H1 (cell line): ENCODE measurements at regions not wholly inside any gene's neighbourhood (a gene's known extent, or its start where the extent isn't known, plus 50 kb on each side); places are given as distances from the start of the nearest gene placed in this dataset.

Source experiments
- CTCF ChIA-PET: fragments of 300-600 bp; sonication (Branson Sonifier 250); formaldehyde crosslinking; loops from one replicate; lab custom pipeline; 2021; ENCODE audit not compliant: partially characterized antibody; lab: Charles Lee
- POLR2A ChIA-PET: fragments of 300-600 bp; sonication (Branson Sonifier 250); formaldehyde crosslinking; loops from one replicate; lab custom pipeline; 2021; ENCODE audit warnings: inconsistent platforms; ENCODE audit not compliant: partially characterized antibody; lab: Charles Lee
- DNase-seq, 2 experiments: peaks; one replicate each; pipeline versions ENCODE4 v3.0.0 to v3.0.0-alpha.2; 2010 to 2022; ENCODE audit warnings: low spot score in 2 of 2, low read depth in 1 of 2, mixed read lengths in 1 of 2
- FAIRE-seq: peaks from 2 replicates; lab custom pipeline; 2011; peaks lifted over from hg19 to GRCh38; lab: Jason Lieb, UNC
- H2AFZ ChIP-seq: 2 replicates; pipeline ENCODE4 v1.8.1; 2012; ENCODE audit warnings: low read length, inconsistent platforms
- H2AK5ac ChIP-seq: 2 replicates; pipeline ENCODE4 v1.6.1; 2013; ENCODE audit warnings: low read depth, low read length
- H2BK120ac ChIP-seq: replicated peaks from 2 replicates; pipeline ENCODE3; 2013; ENCODE audit warnings: low read depth, low read length, inconsistent platforms
- H2BK12ac ChIP-seq: 2 replicates; pipeline ENCODE4 v1.6.1; 2013; ENCODE audit warnings: low read depth, low read length
- H2BK15ac ChIP-seq: 2 replicates; pipeline ENCODE4 v1.6.1; 2013; ENCODE audit warnings: low read length
- H2BK20ac ChIP-seq: 2 replicates; pipeline ENCODE4 v1.6.1; 2013; ENCODE audit warnings: low read length
- H2BK5ac ChIP-seq: 2 replicates; pipeline ENCODE4 v1.6.1; 2013; ENCODE audit warnings: low read depth, low read length
- H3K14ac ChIP-seq: 2 replicates; pipeline ENCODE4 v1.6.1; 2013; ENCODE audit warnings: inconsistent platforms; ENCODE audit not compliant: insufficient read length
- H3K18ac ChIP-seq: 2 replicates; pipeline ENCODE4 v1.6.1; 2013; ENCODE audit warnings: low read length; ENCODE audit errors: extremely low read depth
- H3K23ac ChIP-seq: 2 replicates; pipeline ENCODE4 v1.6.1; 2013; ENCODE audit warnings: inconsistent platforms; ENCODE audit not compliant: insufficient read length
- H3K23me2 ChIP-seq: 2 replicates; pipeline ENCODE4 v1.6.1; 2013; ENCODE audit warnings: low read depth, low read length
- H3K27ac ChIP-seq: 2 replicates; pipeline ENCODE4 v1.6.1; 2011; ENCODE audit warnings: low read depth, low read length, inconsistent platforms
- H3K27me3 ChIP-seq, 4 experiments: replicated peaks in 1 of 4; 1 replicate in 1 of 4; 2 replicates in 3 of 4; pipeline versions ENCODE4 v1.6.1 to v1.8.1; 2011 to 2013; ENCODE audit warnings: low read length in 3 of 4, mild to moderate bottlenecking in 3 of 4, inconsistent platforms in 2 of 4, mixed read lengths in 2 of 4, moderate library complexity in 1 of 4; ENCODE audit not compliant: control insufficient read depth in 3 of 4, insufficient read depth in 3 of 4; ENCODE audit errors: extremely low read depth in 1 of 4
- H3K36me3 ChIP-seq, 4 experiments: 2 replicates each; pipeline versions ENCODE4 v1.6.1 to v1.8.1; 2011 to 2013; ENCODE audit warnings: mild to moderate bottlenecking in 4 of 4, low read length in 3 of 4, moderate library complexity in 2 of 4, control low read depth in 1 of 4, inconsistent platforms in 1 of 4; ENCODE audit not compliant: insufficient read depth in 4 of 4, control insufficient read depth in 2 of 4
- H3K4ac ChIP-seq: replicated peaks from 2 replicates; pipeline ENCODE3; 2013; ENCODE audit warnings: low read length, low read depth, mixed read lengths, inconsistent platforms; ENCODE audit not compliant: insufficient read length
- H3K4me1 ChIP-seq, 4 experiments: replicated peaks in 1 of 4; 1 replicate in 1 of 4; 2 replicates in 3 of 4; pipeline versions ENCODE4 v1.6.1 to v1.8.1; 2011 to 2013; ENCODE audit warnings: low read length in 3 of 4, inconsistent platforms in 2 of 4, mixed read lengths in 1 of 4; ENCODE audit not compliant: insufficient read depth in 4 of 4, control insufficient read depth in 3 of 4
- H3K4me2 ChIP-seq, 2 experiments: 2 replicates each; pipeline versions ENCODE4 v1.6.1 to v1.8.1; 2011 to 2013; ENCODE audit warnings: low read depth in 2 of 2, low read length in 2 of 2, control low read depth in 1 of 2, inconsistent platforms in 1 of 2, mild to moderate bottlenecking in 1 of 2; ENCODE audit not compliant: insufficient read depth in 1 of 2
- H3K4me3 ChIP-seq, 4 experiments: fragments of 200-600, 300-600 bp in 1 of 4; sonication (generic), shearing (Covaris generic), sonication (Bioruptor Twin) in 1 of 4; 2 replicates each; pipeline versions ENCODE4 v1.5.1 to v1.8.1; 2011 to 2016; ENCODE audit warnings: low read length in 4 of 4, low read depth in 3 of 4, control low read depth in 2 of 4, inconsistent platforms in 2 of 4, mild to moderate bottlenecking in 2 of 4, mixed read lengths in 1 of 4, moderate library complexity in 1 of 4; ENCODE audit not compliant: insufficient read depth in 2 of 4; ENCODE audit errors: extremely low read depth in 1 of 4
- H3K56ac ChIP-seq: replicated peaks from 2 replicates; pipeline ENCODE3; 2013; ENCODE audit warnings: low read depth, mild to moderate bottlenecking, mixed read lengths, low read length, inconsistent platforms; ENCODE audit not compliant: insufficient read length
- H3K79me1 ChIP-seq: 2 replicates; pipeline ENCODE4 v1.6.1; 2013; ENCODE audit warnings: low read depth, low read length, control low read depth
- H3K79me2 ChIP-seq, 2 experiments: 2 replicates each; pipeline versions ENCODE4 v1.6.1 to v1.8.1; 2012 to 2013; ENCODE audit warnings: low read length in 2 of 2, mild to moderate bottlenecking in 2 of 2, inconsistent platforms in 1 of 2; ENCODE audit not compliant: insufficient read depth in 2 of 2, control insufficient read depth in 1 of 2
- H3K9ac ChIP-seq, 4 experiments: replicated peaks in 1 of 4; 1 replicate in 1 of 4; 2 replicates in 3 of 4; pipeline versions ENCODE4 v1.6.1 to v1.8.1; 2011 to 2013; ENCODE audit warnings: low read depth in 3 of 4, low read length in 3 of 4, control low read depth in 2 of 4, mild to moderate bottlenecking in 2 of 4, moderate library complexity in 2 of 4, inconsistent platforms in 1 of 4; ENCODE audit errors: extremely low read depth in 1 of 4
- H3K9me3 ChIP-seq, 2 experiments: 2 replicates each; pipeline versions ENCODE4 v1.6.1 to v1.8.1; 2012 to 2013; ENCODE audit warnings: mild to moderate bottlenecking in 2 of 2, moderate library complexity in 2 of 2, control low read depth in 1 of 2, inconsistent platforms in 1 of 2, low read depth in 1 of 2, low read length in 1 of 2, mixed read lengths in 1 of 2; ENCODE audit not compliant: insufficient read depth in 2 of 2
- H4K20me1 ChIP-seq, 2 experiments: replicated peaks in 1 of 2; 2 replicates each; pipeline versions ENCODE3 to v1.8.1; 2011 to 2013; ENCODE audit warnings: inconsistent platforms in 2 of 2, low read length in 2 of 2, mild to moderate bottlenecking in 1 of 2; ENCODE audit not compliant: insufficient read depth in 2 of 2, control insufficient read depth in 1 of 2
- H4K5ac ChIP-seq: 2 replicates; pipeline ENCODE4 v1.6.1; 2013; ENCODE audit warnings: low read length, low read depth, mixed read lengths, inconsistent platforms; ENCODE audit not compliant: insufficient read length
- H4K8ac ChIP-seq: 2 replicates; pipeline ENCODE4 v1.8.0; 2013; ENCODE audit warnings: mild to moderate bottlenecking, moderate library complexity, low read length, inconsistent platforms; ENCODE audit not compliant: insufficient read depth; ENCODE audit errors: extremely low read depth
- H4K91ac ChIP-seq: replicated peaks from 2 replicates; pipeline ENCODE3; 2013; ENCODE audit warnings: low read length, mixed read lengths, inconsistent platforms; ENCODE audit not compliant: insufficient read length
- ASH2L ChIP-seq: fragments of 200-600, 300-600 bp; sonication (generic); IDR thresholded peaks from one replicate; pipeline ENCODE4 v1.7.1; 2017; ENCODE audit warnings: low read length
- CEBPB ChIP-seq: IDR thresholded peaks from 2 replicates; pipeline ENCODE4 v1.6.1; 2012; ENCODE audit warnings: low read depth, low read length
- RBBP5 ChIP-seq: IDR thresholded peaks from 2 replicates; pipeline ENCODE4 v1.7.1; 2012; ENCODE audit warnings: low read depth, mild to moderate bottlenecking, inconsistent platforms, low read length, moderate library complexity, borderline replicate concordance
- SP2 ChIP-seq: IDR thresholded peaks from 2 replicates; pipeline ENCODE4 v1.6.1; 2012; ENCODE audit warnings: mild to moderate bottlenecking, low read length, inconsistent platforms
- TCF12 ChIP-seq: IDR thresholded peaks from 2 replicates; pipeline ENCODE4 v1.6.1; 2011; ENCODE audit warnings: low read depth, mild to moderate bottlenecking, low read length
- WGBS, 2 experiments: shearing (Covaris generic) in 1 of 2; methylation state at CpG; one replicate each; pipeline versions ENCODE4 v1.1.6 to v1.1.7; 2013 to 2015; ENCODE audit warnings: low lambda C conversion rate in 2 of 2, mixed read lengths in 2 of 2, inconsistent platforms in 1 of 2, low coverage in 1 of 2, missing lambda C conversion rate in 1 of 2; ENCODE audit not compliant: insufficient replicate concordance in 2 of 2, insufficient coverage in 1 of 2, insufficient read length in 1 of 2; ENCODE audit errors: extremely low coverage in 1 of 2, missing lambda C conversion rate in 1 of 2; 5-methylcytosine and 5-hydroxymethylcytosine counted together

DNA sequence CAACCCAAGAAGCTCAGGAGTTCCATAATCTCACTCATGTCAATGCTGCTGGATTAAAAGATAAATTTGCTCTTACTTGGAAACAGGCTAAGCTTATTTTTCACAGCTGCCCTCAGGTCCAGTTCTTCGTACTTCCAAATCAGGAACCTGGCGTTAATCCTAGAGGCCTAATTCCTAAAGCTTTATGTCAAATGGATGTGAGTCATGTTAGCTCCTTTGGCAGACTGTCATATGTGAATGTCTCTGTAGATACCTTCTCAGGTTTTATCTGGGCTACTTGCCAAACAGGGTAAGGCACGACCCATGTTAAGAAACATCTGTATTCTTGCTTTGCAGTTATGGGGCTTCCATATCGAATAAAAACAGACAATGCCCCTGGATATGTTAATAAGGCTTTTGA lies 504.6 kb downstream of the ALG10 start:
- Histone ChIP-seq H3K9me3 (peaks cover 51 to 77% of the 10 kb centered on the region in 2 experiments), H3K23me2 (no peaks in the 10 kb centered on the region), H4K20me1 (no peaks in the 10 kb centered on the region)

More for the DNA sequence above, 504.6 kb downstream of the ALG10 start:
- no peak overlapping the region for H3K4me2 ChIP-seq
- 87% methylated on average over 4 of the region's 4 CpGs; no CpG with 5 or more reads in 1 of the 2 experiments for WGBS, 2 experiments
- no peaks in the 10 kb centered on the region for H3K27me3 ChIP-seq
- ChIA-PET POLR2A (no interaction called here), CTCF (no interaction called here)
- H4K8ac ChIP-seq, result no peak overlapping the region
- H2AK5ac ChIP-seq, result no peak overlapping the region
- H3K18ac ChIP-seq, result no peak overlapping the region
- FAIRE-seq, result no peak
- no peak overlapping the region for H2BK120ac ChIP-seq
- H3K36me3 ChIP-seq, result no peaks in the 10 kb centered on the region
- H3K14ac ChIP-seq, result no peak overlapping the region
- no peak overlapping the region for H2BK15ac ChIP-seq
- H3K4ac ChIP-seq, result no peak overlapping the region
- no peaks in the 10 kb centered on the region for H3K4me1 ChIP-seq
- H3K79me2 ChIP-seq, result no peaks in the 10 kb centered on the region
- no peak overlapping the region for H4K5ac ChIP-seq
- no peak overlapping the region for H2BK5ac ChIP-seq
- no peak overlapping the region for H3K27ac ChIP-seq
- H2AFZ ChIP-seq, result no peak overlapping the region
- no peak overlapping the region for H4K91ac ChIP-seq
- H3K79me1 ChIP-seq, result no peaks in the 10 kb centered on the region
- no peak for DNase-seq
- H2BK12ac ChIP-seq, result no peak overlapping the region
- no peak overlapping the region for H2BK20ac ChIP-seq
- H3K9ac ChIP-seq, result no peak overlapping the region
- no peak overlapping the region for H3K4me3 ChIP-seq
- no peak overlapping the region for H3K23ac ChIP-seq
- H3K56ac ChIP-seq, result no peak overlapping the region
- no peak for TF ChIP-seq ASH2L
- no peak for TF ChIP-seq RBBP5
- no peak for TF ChIP-seq CEBPB
- no peak for TF ChIP-seq SP2
- no peak for TF ChIP-seq TCF12
